ENCODE measurements at regions not wholly inside any gene's neighbourhood (a gene's known extent, or its start where the extent isn't known, plus 50 kb on each side); places are given as distances from the start of the nearest gene placed in this dataset.
"Not testable (repeated sequence)": the region's sequence is repeated elsewhere in the genome, so short reads cannot be mapped to it uniquely, and the experiment has no call there.

DNA sequence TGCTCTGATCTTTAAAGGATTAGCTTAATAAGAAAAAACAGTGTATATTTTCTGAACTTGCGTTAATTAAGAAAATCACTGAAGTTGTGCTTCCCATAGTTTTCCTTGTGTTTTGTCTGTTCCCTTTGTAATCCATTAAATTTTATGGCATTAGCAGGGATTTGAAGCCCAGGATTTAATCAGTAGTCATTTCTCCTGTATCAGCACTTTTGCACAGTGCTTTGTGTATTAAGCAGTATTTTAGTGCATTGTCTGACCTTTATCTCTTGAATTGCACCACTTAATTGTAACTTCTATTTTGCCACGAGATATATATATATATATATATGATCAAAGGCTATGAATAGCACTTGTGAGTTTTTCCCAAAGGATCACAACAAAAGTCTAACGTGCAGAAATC lies 133.7 kb downstream of the S1PR1 start:
- no peak for DNase-seq (ENCODE audit: extremely low read depth, low read depth)
- TF ChIP-seq, protein P1, sequence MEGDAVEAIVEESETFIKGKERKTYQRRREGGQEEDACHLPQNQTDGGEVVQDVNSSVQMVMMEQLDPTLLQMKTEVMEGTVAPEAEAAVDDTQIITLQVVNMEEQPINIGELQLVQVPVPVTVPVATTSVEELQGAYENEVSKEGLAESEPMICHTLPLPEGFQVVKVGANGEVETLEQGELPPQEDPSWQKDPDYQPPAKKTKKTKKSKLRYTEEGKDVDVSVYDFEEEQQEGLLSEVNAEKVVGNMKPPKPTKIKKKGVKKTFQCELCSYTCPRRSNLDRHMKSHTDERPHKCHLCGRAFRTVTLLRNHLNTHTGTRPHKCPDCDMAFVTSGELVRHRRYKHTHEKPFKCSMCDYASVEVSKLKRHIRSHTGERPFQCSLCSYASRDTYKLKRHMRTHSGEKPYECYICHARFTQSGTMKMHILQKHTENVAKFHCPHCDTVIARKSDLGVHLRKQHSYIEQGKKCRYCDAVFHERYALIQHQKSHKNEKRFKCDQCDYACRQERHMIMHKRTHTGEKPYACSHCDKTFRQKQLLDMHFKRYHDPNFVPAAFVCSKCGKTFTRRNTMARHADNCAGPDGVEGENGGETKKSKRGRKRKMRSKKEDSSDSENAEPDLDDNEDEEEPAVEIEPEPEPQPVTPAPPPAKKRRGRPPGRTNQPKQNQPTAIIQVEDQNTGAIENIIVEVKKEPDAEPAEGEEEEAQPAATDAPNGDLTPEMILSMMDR (IDR thresholded peaks at IDR 0.05; ENCODE audit: low read depth, low read length) = no peak

DNA sequence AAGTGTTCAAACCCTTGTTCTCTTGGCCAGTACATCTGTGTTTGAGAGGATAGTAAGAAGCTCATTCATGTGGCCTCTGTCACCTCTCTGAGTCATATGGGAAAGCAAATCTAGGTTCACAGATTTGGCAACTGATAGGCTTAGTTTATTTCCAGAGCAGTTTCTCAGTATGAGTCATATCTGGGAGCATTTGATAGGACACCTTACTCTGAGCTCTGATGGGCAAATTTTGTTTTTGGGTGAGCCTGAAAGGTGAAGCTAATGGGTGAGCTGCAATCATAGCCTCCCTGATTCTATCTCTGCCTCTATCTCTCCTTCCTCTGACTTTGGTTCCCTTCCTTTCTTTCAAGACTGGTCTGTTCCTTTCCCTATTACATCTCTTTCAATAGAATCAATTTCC lies 134.4 kb downstream of the S1PR1 start:
- no peak for DNase-seq (ENCODE audit: extremely low read depth, low read depth)
- TF ChIP-seq, protein P1 (IDR thresholded peaks at IDR 0.05; ENCODE audit: low read depth, low read length) = no peak

DNA sequence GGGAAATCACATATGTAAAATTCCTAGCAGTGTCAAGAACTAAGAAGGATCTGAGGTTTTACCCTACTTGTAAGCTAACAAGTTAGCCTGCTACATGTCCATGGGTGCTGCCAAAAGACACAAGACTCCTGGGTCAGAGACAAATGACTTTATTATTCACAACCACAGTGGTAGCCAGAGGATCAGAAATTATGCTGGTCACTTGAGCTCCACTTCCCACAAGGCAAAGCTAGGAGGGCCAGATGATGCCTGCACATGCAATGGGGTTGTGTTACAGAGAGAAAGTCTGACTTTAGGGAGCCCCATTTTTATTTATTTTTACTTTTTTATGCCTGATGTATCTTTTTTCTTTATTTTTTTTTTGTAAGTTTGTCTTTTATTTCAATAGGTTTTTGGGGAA lies 136.8 kb downstream of the S1PR1 start:
- TF ChIP-seq, protein P1 (IDR thresholded peaks at IDR 0.05; ENCODE audit: low read depth, low read length) = no peak
- DNase-seq (ENCODE audit: extremely low read depth, low read depth) = no peak

DNA sequence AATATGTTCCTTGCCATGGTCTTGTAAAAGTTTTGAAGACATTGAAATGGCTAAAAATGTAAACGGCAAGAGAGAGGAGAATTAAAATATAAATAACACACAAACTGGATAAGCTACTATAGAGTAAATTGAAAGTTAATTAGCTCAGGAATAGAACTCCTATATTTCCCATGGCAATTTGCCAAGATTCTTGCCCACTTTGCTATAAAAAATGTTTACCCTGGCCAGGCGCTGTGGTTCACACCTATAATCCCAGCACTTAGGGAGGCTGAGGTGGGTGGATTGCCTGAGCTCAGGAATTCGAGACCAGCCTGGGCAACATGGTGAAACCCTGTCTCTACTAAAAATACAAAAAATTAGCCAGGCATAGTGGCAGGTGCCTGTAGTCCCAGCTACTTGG lies 138.6 kb downstream of the S1PR1 start:
- DNase-seq (ENCODE audit: extremely low read depth, low read depth) = not testable (repeated sequence)

DNA sequence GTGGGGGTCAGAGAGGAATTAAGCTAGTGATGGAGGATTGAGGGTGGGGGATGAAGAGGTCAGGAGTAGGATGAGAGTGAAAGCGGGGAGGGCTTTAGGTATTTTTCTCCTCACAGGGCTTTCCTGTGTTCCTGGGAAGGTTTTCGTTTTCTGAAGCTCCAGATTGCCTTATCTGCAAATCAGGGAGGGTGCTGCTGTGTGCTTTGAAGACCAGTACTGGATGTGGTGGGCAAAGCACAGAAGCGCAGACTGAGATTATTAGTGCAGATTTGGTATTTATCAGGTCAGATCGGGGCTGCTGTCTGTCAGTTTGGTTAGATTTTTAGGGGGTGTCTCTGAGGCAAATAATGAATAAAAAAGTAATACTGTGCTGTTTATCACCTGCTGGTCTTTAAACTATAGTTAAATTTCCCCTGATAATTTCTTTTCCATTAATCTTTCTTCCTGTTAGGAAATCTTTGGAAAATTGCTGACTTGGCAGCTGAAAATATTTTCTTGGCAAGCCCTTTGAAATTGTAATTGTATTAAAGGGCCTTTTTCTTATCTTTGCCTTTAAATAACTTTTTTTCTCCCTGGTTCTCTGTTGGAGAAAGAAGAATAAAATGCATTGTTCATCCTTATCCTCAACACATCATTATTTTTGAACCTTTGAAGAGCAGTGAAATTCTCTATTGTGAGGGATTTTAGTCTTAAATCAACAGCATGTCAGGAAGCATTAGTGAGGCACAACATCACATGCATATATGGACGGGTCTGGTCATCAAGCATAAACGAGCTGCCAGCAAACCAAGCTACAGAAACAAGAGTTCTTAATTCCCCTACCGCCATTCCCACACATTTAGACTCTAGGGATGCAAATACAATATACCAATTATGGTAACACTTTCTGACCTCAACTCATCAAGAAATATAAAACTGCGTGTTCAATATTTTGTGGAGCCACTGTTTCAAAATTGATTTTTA lies 139.6 kb downstream of the S1PR1 start:
- no peak for DNase-seq (ENCODE audit: extremely low read depth, low read depth)
- TF ChIP-seq, protein P1 (IDR thresholded peaks at IDR 0.05; ENCODE audit: low read depth, low read length) = no peak

DNA sequence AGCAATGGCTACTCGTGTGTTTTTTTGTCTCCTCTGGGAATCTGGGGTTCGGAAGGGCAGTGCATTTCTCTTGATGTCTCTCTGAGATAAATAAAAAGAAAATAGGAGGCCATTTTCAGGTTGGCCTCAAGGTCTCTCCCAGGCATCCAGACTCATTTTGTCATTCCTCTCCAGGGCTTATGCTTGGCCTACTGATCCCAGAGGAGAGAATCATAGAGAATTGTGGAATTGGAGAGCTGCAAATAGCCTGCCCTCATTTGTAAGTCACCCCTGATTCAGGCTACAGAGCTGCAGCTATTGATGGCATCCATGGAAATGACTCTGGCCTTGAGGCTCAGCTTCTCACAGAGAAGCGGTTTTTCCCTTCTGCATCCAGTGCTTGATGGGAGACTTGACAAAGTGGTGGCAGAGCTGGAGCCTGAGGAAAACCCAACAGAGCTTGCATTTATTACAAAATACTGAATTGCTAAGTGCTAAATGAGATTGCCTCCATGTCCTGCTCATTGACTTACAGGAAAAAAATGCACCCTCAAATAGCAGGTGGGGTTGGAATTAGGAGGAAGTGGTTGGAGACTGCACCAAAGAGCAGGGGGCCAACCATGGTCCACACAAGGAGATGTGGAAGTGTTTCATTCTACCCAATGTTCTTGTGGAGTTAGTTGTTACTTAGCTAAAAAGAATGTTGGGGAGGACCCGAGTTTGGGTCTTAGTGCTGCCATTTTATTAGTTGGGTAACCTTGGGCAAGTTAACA lies 140.4 kb downstream of the S1PR1 start:
- TF ChIP-seq, protein P1 (IDR thresholded peaks at IDR 0.05; ENCODE audit: low read depth, low read length) = no peak
- no peak for DNase-seq (ENCODE audit: extremely low read depth, low read depth)

DNA sequence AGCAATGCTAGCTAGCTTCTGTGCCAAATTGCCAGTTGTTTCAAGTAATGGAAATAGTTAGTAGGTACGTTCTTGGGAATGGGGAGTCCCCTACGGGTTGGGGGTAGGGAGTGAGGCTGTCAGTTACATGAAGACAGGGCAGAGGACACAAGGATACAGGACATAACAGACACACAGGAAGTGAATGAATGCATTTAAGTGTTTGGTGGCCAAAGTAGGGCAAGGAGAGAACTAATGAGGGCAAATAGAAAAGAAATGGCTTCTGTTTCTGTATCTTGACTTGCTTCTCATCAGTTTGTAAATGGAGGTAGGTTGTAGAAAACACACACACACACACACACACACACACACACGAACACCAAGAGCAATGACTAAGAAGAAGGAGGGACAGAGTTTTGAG lies 142.2 kb downstream of the S1PR1 start:
- no peak for DNase-seq (ENCODE audit: extremely low read depth, low read depth)

More for the DNA sequence above, 142.2 kb downstream of the S1PR1 start:
- TF ChIP-seq, protein P1 (IDR thresholded peaks at IDR 0.05; ENCODE audit: low read depth, low read length) = no peak

Measured in AG09319 (cell line).